GM18520 (cell line): ENCODE measurements at regions not wholly inside any gene's neighbourhood (a gene's known extent, or its start where the extent isn't known, plus 50 kb on each side); places are given as distances from the start of the nearest gene placed in this dataset.
A peak's percentile ranks its signal among the peaks of the same experiment; 100 is the strongest.

Experiments
- ATAC-seq: cut with Tn5 transposase; IDR thresholded peaks from one replicate; pipeline ENCODE4 v1.9.1; 2021; ENCODE audit not compliant: unreplicated experiment

DNA sequence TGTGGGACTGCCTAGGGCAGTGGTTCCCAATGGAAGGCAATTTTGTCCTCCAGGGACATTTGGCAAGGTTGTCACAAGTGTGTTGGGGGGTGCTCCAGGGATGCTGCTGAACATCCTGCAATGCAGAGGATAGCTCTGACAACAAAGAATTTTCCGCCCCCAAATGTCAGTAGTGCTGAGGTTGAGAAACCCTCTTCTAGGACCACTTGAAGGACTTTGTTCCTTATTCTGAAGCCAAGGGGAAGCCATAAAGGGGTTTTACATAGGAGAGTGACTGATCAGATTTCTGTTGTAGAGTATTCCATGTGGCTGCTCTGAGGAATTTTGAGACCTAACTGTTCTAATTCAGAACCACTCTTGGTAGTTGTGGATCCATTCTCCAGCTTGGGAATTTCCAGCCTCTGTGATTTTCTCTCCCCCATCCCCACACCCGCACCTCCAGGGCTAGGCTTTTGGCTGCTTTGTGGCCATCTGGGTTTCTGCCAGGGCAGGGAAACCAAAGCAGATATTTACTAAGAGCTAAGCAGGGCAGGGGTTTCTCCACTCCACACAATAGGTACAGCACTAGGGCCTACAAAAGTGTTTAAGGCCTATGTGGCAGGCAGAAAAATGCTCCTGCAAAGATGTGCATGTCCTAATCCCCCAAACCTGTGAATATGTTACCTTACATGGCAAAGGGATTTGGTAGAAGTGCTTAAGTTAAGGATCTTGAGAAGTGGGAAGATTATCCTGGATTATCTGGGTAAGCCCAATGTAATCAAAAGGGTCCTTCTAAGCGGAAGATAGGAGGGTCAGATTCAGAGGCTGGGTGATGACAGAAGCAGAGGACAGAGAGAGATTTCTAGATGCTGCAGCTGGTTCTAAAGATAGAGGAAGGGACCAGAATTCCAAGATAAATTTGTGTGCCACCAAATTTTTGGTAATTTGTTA lies 135.4 kb downstream of the TMEM17 start:
- no peak for ATAC-seq

DNA sequence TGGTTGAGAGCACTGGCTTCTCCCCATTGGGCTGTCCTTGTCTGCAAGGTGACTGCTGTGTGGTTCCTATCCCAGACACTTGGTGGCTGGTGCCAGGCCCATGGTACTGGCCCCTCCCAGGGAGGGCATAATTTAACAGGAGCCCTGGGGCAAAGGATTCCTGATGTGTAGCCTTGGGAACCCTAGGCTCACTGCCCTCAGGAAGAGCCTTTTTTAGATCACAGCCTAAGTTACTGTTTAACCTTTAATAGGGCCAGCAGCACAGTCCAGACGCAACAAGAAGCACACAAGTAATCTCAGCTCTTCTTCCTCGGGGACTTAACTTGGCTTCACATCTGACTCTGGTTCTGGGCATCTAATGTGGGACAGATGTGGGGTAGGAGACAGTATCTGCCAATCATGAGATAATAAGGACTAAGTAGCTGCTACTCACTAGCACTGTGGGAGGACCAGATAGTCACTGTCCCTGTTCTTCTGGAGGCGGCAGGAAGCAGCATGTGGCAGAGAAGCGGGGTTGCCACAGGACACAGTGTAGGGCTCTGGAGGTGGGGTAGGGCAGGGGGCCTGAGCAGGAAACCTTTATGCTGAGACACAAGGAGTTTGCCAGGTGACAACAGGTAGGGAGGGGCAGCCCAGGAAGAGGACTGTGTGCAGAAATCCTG lies 136.3 kb downstream of the TMEM17 start:
- ATAC-seq, result no peak

DNA sequence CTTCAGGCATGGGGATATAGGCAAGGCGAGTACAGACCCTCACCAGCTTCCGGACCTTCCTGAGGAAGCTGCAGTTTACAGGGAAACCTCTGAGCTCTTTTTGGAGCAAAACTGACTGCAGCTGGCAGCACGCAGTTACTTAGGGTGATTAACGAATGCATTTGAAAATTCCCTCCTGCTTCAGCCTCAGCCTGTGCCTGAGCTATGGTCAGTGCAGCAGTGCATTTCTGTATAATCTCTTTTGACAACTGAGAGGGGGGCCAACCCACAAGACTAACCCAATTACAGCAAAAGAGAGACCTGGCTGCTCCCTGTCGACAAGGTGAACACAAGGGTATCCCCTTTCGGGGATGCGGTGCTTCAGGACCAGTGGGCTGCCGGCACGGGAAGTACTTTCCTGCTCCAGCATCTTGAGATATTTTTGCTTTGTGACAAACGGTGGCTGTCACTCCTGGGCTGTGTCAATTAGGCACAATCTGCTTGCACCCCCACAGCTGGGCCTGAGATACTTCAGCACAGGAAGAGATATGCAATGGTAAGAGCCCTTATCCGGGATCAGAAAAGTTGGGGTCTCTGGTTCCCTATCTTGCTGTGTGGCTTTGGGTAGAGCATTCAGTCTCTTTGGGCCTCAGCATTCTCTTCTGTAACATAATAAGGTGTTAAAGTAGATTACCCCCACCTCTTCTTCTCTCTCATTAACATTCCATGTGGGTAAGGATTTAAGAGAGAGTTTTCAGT lies 141.0 kb downstream of the TMEM17 start:
- no peak for ATAC-seq

DNA sequence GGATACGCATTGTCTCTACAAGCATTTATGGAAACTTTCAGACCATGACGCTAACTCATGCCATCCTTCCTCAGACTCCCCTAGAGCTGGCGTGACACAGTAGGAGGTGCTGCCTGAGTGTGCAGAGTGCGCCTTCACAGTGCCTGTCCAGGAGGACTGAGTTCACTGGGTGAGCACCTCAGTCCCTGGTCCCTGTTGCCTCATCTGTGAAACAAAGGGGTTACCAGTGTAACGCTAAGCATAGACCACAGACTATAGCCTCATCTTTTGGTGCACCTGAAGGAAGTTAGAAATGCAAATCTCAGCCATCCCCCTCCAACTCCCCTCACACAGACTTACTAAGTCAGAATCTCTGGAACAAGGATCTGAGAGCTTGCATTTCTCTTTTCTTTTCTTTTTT lies 142.8 kb downstream of the TMEM17 start:
- ATAC-seq, result no peak

DNA sequence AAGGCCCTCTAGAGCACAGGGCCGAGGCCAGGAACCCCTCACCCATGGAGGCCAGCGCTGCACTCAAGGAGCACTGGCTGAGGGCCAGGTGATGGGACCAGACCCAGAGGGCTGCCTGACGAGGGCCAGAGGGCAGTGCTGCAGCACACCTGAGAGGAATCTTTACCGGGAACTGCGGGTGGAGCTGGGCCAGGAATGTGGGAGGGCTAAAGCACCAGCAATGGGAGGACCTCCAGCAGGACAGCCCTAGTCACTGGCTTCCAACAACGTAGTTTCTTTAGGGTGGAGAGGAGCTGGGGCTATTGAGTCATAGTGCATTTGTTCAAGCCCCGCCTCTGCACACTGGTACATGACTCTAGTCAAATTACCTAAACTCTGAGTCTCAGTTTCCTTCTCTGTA lies 143.4 kb downstream of the TMEM17 start:
- ATAC-seq, result no peak

DNA sequence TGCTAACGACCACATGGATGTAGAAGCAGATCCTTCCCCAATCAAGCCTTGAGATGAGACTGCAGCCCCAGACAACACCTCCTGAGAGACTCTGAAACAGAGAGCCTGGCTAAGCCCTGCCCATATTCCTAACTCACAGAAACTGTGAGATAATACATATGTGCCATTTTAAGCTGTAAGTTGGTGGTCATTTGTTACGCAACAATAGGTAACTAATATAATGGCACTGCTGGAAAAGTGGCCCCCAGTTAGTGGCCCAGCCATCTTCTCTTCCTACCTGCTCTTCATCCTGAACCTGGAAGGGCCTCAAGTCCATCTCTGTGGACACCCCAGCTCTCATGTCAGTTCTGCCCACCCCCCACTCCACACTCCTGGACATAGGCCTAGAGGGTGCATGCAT lies 144.0 kb downstream of the TMEM17 start:
- ATAC-seq, result no peak

DNA sequence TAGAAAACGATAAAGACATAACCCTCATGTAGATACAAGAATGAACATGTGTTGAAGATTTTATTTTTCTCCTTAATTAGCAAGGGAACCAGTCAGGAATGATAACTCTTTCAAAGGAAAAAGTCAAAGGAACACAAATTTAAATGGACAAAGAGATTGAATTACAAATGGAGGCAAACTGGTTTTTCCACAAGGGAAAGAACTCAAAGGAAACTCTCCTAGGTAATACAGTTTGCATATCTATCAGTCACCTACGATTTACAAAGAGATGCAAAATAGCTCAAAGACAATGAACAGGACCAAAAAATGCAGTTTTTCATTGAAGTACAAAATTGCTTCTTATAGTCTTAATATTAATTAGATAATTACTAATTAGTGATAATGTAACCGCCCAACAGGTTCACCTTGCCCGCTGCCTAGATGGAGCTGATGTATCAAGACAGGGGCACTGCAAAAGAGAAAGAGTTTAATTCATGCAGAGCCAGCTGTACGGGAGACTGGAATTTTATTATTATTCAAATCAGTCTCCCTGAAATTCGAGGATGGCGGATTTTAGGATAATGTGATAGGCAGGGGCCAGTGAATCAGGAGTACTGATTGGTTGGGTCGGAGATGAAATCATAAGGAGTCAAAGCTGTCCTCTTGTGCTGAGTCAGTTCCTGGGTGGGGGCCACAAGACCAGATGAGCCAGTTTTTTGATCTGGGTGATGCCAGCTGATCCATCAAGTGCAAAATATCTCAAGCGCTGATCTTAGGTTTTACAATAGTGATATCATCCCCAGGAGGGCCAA lies 151.0 kb downstream of the TMEM17 start:
- ATAC-seq, result no peak

DNA sequence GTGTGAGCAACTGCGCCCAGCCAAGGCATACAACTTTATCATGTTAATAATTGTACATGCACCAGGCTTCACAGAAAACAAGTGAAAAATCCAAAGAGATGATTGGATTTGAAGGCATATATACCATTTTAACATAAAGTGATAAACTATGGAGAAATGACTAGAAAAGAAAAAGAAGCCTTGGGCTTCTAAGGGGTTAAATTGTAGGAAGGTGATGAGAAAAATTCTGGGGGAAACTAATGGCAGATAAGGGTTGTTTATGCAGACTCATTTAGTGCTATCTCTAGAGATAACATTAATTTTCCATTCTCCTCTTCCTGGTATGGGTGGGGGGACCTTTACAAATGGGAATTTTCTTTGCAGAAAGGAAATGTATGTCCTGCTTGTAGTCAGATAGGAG lies 154.0 kb downstream of the TMEM17 start:
- no peak for ATAC-seq

DNA sequence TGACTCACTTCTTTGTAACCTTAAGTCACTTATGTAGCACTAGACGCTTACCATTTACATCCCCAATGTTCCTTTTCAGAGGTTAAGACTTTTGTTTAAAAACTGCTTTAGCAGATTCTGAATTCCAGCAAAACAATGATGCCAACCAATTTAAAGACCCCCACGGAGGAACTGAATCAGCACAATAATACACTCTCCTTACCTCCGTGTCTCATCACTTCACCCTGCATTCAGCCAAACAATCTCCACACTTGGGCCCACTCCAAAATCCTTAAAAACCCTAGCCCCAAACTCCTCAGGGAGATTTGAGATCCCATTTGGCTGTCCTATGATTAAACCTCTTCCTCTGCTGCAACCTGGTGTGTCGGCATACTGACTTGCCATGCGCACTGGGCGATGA lies 153.9 kb downstream of the B3GNT2 start:
- no peak for ATAC-seq

DNA sequence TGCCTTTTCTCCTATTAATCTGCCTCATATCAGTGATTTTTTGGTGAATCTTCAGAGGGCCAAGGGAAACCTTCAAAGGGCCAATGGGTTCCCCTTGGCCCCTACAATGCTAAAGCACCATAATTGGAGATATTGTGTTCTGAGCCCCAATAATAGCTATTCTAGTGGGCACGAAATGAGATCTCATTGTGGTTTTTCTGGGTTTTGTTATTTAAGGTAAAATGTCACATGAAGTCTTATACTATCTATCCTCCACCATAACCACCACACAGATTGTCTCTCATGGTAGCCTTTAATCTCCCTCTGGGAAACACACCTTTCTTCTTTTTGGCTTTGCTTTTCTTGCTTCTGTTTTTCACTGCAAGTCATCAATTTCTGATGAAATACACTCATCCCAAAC lies 152.8 kb downstream of the B3GNT2 start:
- ATAC-seq, result no peak

DNA sequence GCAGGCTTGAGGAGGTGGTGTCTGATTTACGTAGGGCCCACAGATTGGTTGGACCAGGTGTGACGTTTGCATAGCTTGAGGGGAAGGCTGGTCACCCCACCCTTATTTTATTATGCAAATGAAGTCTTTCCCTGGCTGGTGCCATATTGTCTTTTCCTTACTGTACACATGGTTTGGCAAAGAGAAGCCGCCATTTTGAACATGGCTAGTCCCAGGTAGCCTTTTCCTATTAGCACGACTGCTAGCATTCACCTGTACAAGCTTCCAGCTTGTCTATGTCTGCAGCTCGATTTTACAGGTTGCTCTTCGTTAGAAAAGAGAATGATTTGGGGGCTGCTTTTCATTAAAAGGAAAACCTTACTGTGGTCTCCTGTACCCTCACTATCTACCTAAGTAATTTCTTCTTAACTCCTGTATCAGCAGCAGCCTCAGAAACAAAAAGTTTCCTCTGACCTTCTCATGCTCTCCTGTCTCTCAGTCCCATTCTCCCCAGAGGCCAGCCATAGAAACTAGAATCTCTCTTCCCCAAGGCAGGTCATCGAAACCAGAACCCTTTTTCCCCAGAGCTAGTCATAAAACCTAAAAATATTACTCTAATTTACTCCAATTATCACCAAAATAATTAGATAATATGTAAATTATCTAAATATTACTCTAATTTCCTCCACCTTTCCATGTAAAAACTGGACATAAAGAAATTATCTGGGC lies 151.8 kb downstream of the B3GNT2 start:
- no peak for ATAC-seq

DNA sequence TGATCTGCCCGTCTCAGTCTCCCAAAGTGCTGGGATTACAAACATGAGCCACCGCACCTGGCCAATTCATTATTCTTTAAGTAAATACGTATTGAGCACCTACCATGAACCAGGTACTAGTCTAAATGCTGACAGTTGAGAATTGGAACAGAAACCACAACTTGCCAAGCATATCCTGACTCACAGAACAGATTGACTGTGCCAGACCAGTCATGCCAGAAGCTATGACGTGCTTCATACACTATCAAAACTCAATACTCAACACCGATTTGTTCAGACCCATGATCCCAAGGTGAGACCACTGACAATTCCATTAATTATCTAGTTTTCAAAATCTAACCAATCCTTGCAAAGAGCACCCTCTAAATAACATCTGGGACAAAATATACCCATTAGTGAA lies 148.6 kb downstream of the B3GNT2 start:
- peak; percentile 58 for ATAC-seq

DNA sequence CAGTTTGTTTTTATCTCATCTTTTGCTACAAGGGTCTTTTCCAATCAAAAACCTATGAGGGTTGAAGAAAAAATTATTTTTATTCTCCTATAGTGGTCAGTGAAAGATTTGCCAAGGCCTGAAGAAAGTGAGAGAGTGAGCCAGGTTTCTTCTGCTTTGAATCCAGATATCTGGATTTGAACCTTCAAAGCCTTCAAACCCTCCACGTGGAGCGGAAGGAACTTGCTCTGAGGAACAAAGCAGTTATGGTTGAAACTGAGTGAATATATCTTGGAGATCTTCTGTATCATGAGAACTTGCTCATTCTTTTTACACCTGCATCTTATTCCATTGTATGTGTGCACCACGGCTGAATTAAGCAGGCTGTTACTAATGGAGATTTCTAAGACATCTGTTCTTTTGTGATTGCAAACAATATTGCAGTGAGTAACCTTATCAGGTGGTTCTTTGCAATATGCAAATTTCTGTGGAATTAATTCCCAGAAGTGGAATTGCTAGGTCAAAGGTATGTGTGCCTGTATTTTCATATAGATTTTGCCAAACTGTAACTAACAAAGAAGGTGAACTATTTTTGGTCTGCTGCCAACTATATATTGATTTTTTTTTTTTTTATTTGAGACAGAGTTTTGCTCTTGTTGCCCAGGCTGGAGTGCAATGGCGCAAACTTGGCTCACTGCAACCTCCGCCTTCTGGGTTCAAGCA lies 147.9 kb downstream of the B3GNT2 start:
- ATAC-seq, result no peak

DNA sequence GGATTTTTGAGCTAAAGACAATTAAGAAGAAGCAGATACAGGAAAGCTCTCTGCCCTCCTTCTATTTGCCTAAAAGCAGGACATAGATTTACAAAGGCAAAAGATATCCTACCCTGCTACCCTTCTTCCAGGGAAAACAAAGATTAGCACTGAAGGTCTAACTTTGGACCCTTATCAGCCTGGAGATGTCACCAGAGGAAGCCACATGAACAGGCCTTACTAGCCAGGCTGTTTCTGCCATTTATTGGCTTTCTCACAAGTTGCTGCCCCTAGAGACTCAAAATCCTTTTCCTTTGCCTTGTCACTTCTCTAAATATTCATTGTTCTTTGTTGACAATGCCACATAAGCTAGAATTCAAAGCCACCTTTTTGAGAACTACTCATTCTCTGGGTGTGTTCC lies 147.3 kb downstream of the B3GNT2 start:
- no peak for ATAC-seq

DNA sequence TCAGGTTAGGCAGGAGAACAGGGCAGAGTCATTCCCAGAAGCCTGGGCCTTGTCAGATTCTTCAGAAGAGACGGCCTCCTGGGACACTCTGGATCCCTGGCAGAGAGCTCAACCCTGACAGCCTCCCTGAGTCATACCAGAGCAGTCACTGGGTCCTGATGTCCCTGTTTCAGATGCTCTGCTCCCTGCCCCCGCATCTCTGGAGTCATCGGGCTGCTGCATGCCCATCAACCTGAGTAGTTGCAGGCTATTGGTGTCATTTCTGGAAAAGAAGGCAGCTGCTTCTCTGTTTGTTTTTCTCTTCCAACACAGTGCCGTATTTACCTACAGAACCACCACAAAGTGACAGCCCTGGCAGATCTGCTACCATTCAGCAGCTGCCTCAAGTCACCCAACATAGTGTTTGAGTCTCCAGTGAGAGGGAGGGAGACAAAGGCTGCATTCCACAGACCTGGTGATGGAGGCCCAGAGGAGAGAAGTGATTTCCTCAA lies 145.1 kb downstream of the B3GNT2 start:
- ATAC-seq, result no peak

DNA sequence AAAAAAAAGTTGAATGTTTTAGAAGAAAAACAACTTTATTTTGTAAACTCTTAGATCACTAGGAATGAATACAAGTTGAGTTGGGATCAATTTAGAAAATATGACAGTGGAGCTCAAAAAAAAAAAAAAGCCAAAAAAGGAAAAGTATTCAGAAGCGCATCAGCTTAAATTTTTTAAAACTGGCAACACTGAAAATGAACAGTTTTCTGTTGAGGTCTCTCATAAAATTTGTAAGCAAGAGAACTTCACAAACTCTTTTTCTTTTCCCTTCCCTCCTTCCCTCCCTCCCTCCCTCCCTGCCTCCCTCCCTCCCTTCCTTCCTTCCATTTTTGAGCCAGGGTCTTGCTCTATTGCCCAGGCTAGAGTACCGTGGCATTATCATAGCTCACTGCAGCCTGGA lies 143.9 kb downstream of the B3GNT2 start:
- no peak for ATAC-seq

DNA sequence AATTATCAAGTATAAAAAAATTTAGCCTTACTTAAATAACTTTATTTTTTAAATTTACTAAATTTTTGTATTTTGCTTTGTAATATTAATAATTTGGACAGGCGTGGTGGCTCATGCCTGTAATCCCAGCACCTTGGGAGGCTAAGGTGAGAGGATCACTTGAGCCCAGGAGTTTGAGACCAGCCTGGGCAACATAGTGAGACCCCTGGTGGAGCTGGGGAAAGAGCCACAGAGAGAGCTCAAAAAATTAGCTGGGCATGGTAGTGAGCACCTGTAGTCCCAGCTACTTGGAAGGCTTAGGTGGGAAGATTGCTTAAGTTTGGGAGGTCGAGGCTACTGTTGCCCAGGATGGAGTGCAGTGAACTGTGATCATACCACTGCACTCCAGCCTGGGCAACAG lies 143.5 kb downstream of the B3GNT2 start:
- ATAC-seq, result no peak

DNA sequence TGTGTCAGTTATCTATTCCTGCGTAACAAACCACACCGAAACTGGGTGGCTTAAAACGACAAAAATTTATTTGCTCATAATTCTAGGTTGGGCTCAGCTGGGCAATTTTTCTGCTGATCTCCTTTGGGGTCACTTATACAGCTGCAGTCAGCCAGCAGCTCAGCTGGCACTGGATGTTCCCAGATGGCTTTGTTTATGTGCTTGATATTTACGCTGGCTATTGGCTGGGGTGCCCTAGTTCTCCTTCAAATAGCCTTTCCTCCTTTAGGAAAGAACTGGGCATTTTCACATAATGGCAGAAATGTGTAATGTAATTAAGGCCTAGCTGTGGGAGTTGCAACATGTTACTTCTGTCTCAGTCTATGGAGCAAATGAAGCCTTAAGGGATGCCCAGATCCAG lies 142.2 kb downstream of the B3GNT2 start:
- ATAC-seq, result no peak

DNA sequence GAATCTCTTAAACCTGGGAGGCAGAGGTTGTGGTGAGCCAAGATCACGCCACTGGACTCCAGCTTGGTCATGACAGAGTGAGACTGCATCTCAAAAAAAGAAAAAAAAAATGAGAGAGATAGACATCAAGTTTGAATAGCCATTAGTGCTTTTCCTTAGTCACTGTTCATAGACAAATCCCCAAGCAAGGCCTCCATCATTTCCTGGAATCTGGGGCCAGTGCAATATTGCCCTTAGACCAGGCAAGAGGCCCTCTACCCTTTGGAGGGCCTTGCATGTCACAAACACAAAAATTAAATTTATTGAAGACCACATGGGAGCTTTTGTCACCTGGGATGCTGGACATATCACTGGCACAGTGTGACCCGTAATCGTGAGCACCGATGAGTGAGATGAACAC lies 141.5 kb downstream of the B3GNT2 start:
- ATAC-seq, result no peak

DNA sequence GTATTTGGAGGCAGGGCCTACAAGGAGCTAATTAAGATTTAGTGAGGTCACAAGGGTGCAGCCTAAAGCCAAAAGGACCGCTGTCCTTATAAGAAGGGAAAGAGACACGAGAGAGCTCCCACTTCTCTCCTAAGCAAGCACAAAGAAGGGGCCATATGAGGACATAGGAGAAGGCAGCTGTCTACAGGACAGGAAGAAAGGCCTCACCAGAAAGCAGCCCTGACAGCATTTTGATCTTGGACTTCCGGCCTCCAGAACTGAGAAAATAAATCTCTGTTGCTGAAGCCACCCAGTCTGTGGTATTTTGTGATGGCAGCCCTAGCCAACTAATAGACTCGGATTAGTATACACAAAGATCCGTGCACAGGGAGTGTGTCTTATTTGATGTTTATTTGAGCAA lies 139.7 kb downstream of the B3GNT2 start:
- no peak for ATAC-seq
